GM21619 (cell line): ENCODE measurements at regions not wholly inside any gene's neighbourhood (a gene's known extent, or its start where the extent isn't known, plus 50 kb on each side); places are given as distances from the start of the nearest gene placed in this dataset.

Experiments
- ATAC-seq: cut with Tn5 transposase; IDR thresholded peaks from one replicate; pipeline ENCODE4 v1.9.1; 2021; ENCODE audit not compliant: unreplicated experiment

DNA sequence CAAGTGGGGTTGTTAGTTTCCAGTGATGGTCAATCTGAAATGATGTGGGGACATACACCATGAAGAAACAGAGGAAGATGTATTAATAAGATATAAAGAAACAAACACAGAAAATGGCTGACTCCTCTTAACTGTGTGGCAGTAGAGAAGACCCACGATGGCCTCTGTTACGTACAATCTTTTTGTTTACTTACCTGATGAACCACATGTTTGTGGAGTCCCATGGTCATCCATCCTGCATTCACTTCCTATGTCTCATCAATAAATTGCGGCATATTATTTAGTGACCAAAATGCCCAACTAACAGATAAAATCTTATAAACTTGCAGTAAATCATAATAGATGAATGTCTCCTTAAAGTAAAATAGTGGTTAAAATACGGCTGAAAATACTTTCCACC is 740.1 kb upstream of the LINC00305 start:
- ATAC-seq = no peak

GRCh38 chr18:64886995-64887394 is 738.1 kb upstream of the LINC00305 start:
- ATAC-seq = no peak

DNA sequence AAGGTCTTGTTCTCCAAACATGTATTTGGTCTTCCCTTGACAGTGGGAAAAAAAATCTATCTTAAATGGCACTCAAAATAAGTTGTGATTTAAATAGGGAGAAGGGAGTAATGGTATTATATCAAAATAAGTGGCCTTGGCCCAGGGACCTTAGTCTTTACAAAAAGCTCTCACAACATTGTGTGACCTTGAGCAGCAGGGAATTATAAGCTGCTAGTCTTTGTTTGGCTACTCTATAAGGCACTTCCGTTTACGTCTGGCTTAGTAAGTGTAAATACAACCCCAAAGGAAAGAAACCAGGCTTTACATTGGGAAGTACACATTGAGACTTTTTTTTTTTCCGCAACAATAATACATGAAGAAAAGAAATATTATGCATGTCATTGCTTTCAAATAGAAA is 734.0 kb upstream of the LINC00305 start:
- ATAC-seq = no peak

DNA sequence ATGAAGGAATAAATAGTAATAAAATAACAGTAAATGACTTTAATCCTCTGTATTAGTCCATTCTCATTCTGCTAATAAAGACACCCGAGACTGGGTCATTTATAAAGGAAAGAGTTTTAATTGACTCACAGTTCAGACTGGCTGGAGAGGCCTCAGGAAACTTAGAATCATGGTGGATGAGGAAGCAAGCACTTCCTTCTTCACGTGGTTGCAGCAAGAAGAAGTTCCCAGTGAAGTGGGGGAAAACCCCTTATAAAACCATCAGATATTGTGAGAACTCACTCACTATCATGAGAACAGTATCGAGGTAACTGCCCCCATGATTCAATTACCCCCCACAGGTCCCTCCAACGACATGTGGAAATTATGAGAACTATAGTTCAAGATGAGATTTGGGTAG is 727.9 kb upstream of the LINC00305 start:
- no peak for ATAC-seq

DNA sequence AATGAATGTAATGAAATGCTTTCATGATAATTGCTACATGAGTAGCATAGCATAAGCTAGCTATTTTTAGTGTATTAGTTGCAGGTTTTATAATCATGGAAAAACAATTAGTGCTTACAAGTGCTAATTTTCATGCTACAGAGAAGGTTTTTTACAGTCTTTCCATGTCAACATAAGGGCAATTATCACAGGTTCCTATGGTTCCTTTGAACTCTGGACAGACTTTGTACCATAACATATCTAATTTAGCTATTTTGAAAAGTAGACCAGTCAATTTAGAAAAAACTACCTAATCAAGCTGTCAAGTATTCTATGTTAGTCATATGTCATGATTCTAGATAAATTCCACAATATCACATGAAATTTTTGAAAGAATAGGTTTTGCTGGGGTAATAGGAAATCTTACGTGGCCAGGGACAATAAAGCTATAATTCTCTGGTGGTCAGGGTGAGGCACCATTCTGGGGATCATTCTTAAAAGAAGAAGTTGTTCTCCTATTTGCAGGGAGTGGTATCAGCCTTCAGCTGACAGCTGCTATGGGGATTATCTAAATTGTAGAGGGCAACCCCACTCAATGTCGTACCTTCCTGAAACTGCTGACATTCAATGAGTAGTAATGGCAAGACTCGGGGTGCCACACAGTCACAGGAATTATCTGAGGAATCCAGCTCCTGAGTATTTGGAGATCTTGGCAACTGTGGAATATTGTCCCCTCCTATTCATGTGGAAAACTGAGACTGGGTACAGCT is 724.0 kb upstream of the LINC00305 start:
- ATAC-seq = no peak

DNA sequence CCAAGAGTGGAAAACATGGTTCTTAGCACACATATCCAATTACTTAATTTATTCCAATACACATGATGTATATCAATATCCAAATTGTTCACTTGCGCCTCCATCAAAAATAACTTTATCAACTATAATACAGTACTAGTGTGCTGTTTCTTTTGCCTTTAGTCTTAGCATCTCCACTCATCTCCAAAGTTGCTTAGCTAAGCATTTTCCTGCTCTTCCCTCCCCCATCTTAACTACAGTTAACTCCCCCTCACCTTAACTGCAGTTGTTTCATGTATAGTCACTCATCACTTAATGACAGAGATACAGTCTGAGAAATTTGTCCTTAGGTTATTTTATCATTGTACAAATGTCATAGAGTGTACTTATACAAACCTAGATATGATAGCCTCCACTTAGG is 705.2 kb upstream of the LINC00305 start:
- no peak for ATAC-seq

DNA sequence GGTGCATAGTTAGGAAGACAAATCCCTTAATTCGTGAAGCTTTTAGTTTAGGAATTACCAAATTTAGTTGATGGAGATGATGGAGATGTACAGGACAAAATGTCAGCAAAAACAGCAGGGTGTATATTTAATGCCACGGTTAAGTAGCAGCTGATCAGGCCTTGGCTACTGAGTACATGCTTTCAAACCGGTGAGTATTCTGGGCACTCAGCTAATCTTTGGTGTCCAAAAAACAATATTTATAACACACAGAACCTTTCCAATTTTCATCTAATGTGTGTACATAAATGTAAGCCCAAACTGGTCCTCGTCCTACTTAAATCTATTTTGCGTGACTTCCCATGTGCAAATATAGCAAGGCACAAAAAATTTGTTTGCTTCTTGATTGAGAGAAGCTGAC is 703.4 kb upstream of the LINC00305 start:
- no peak for ATAC-seq

- no peak for ATAC-seq
Observed at GRCh38 chr18:64851726-64852125, 702.8 kb upstream of the LINC00305 start.

DNA sequence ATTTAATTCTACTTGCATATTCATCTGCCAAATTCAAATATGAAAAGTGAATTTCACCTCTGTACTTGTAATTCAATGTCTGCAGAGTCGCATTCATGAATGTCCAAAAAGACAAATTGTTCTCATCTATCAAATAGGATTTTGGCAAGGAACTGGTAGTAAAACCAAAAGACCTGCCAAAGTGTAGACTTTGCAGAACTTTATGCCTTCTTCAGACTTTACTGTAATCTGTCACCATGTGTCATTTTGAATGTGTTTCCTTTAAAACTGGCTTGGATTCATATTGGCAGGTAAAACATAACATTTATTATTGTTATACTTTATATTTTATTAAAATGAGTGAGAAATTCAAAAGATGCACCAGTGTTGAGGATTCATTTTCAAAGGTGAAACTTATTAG is 701.9 kb upstream of the LINC00305 start:
- ATAC-seq = no peak

GRCh38 chr18:64840911-64841701 is 692.2 kb upstream of the LINC00305 start:
- no peak for ATAC-seq

- ATAC-seq = no peak
Observed at GRCh38 chr18:64810354-64810753, 661.5 kb upstream of the LINC00305 start.

DNA sequence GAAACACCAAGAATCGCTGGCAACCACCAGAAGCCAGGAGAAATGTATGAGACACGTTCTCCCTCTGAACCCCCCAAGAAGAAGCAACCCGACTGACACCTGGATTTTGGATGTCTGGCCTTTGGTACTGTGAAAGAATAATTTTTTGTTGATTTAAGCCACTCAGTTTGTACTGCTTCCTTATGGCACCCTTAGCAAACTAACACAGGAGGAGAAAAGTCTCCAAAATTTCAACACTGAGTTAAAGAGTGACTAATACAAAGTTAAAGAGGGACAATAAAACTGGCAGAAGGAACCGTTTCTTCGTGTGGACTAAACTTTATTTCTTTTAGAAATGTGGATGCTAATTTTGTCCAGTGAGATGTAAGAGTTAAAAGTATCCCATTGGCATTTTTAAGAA is 660.9 kb upstream of the LINC00305 start:
- no peak for ATAC-seq

- ATAC-seq = no peak
Observed at GRCh38 chr18:64807560-64807959, 658.7 kb upstream of the LINC00305 start.

GRCh38 chr18:64806691-64807090 is 657.8 kb upstream of the LINC00305 start:
- ATAC-seq = no peak

GRCh38 chr18:64806232-64806631 is 657.3 kb upstream of the LINC00305 start:
- ATAC-seq = no peak

- ATAC-seq = no peak
Observed at GRCh38 chr18:64803471-64803870, 654.6 kb upstream of the LINC00305 start.

DNA sequence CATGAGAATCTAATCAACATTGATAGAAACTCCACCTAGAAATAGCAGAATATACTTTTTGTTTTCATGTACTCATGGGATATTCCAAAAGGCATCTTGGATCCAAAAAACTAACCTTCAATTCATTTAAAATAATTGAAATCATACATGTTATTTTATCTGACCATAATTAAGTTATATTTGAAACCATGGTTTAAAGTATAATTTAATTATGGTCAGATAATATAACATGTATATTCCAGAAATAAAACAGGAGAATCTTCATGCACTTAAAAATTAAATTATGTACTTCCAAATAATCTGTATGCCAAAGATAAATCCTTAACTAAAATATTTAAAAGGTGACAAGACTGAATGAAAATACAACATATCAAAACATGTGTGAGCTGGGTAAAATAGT is 651.3 kb upstream of the LINC00305 start:
- ATAC-seq = no peak

DNA sequence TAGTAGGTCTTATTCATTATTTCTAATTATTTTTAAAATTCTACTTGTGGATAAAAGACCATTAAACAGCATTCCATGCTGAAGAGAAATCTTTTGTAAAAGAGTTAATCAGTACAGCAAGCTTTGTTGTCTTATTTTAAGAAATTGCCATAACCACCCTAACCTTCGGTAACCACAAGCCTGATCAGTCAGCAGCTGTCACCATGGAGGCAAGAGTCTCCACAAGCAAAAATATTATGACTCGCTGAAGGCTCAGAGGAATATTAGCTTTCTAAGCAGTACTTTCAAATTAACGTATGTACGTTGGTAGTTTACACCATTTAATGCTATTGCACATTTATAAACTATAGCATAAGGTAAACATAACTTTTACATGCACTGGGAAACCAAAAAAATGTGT is 650.5 kb upstream of the LINC00305 start:
- ATAC-seq = no peak

DNA sequence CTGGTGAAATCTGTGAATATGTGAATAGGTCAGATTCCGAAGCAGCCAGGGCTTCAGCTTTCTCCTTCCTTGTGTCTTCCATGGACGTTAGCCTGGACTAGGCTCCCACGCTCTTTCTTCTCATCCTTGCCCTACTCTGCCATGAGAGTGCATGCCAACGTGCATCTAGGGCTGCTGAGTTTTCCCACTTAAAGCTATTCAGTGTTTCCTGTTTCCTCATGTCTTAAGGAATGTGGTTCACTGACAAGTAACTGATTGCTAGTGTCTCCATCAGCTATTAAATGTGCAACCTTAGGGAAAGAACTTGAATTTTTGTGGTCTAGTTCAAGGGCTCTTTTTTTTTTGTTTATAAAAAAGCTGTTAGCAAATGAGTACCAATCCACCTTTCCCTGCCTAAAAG is 642.3 kb upstream of the LINC00305 start:
- ATAC-seq = no peak

GRCh38 chr18:64785686-64786085 is 636.8 kb upstream of the LINC00305 start:
- no peak for ATAC-seq

DNA sequence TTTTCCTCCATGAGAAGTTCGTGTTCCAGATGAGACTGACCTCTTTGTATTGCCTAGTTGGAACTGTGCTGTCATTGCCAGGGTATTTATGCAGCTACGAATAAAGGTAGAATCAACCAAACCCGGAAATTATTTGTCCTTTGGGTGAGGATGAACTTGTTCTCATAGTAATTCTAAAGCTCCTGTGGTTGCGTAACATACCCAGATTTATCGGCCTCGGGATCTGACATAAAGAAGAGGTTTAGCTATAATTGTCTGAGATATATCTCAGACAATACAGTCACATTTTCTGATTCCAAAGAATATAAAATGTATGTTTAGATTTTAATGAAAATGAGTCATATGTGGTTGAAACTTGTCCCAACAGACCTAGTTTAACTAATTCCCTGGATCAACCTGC is 628.7 kb upstream of the LINC00305 start:
- ATAC-seq = no peak

DNA sequence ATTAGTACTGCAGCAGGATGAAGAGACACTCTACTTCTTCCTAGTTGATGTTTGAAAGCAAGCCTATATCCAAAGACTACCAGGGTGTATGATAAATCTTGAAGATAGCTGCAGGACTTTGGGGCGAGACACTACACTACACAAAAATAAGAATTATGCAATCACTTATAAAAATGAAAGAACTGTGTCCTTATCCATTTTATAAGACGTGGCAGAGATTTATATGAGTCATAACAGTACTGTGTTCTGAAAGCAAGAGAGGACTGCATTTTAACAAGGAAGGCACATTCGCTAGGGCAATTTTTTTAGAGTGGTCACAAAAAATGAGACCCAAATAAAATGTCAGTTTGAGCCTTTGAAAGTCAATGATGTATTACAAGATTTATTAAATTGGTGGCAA is 617.0 kb upstream of the LINC00305 start:
- no peak for ATAC-seq

GRCh38 chr18:64752707-64753106 is 603.8 kb upstream of the LINC00305 start:
- ATAC-seq = no peak
